ENCODE measurements at regions not wholly inside any gene's neighbourhood (a gene's known extent, or its start where the extent isn't known, plus 50 kb on each side); places are given as distances from the start of the nearest gene placed in this dataset.

- TF ChIP-seq, protein P1, sequence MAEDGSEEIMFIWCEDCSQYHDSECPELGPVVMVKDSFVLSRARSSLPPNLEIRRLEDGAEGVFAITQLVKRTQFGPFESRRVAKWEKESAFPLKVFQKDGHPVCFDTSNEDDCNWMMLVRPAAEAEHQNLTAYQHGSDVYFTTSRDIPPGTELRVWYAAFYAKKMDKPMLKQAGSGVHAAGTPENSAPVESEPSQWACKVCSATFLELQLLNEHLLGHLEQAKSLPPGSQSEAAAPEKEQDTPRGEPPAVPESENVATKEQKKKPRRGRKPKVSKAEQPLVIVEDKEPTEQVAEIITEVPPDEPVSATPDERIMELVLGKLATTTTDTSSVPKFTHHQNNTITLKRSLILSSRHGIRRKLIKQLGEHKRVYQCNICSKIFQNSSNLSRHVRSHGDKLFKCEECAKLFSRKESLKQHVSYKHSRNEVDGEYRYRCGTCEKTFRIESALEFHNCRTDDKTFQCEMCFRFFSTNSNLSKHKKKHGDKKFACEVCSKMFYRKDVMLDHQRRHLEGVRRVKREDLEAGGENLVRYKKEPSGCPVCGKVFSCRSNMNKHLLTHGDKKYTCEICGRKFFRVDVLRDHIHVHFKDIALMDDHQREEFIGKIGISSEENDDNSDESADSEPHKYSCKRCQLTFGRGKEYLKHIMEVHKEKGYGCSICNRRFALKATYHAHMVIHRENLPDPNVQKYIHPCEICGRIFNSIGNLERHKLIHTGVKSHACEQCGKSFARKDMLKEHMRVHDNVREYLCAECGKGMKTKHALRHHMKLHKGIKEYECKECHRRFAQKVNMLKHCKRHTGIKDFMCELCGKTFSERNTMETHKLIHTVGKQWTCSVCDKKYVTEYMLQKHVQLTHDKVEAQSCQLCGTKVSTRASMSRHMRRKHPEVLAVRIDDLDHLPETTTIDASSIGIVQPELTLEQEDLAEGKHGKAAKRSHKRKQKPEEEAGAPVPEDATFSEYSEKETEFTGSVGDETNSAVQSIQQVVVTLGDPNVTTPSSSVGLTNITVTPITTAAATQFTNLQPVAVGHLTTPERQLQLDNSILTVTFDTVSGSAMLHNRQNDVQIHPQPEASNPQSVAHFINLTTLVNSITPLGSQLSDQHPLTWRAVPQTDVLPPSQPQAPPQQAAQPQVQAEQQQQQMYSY (CRISPR knock-in tag; IDR thresholded peaks at IDR 0.05): no peak
These were observed 250.1 kb downstream of the GAS1 start (continued) for GRCh38 chr9:86697213-86697612.

DNA sequence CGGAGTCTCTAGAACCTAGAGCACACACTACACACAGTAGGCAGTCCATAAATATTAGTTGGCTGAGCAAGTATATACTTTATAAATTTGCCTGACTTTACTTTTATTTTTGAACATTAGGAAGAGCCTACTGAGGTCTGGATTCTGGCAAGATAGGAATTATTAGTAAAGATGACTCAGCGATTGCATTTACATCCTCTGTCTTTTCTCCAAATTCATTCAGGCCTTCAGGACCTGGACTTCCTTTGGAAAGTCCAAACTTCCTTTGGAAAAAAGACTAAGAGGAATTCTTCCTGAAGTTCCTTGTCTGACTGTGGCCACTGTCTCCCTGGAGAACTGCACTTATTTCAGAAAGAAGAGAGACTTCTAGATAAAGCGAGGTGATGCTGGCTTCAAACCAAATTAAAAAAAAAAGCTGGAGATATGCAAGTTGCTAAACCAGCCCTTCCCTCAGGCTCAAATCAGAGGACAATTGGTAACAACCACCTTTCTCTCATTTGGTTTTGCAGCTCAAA, 251.3 kb downstream of the GAS1 start:
- Histone ChIP-seq H3K9me3 (ENCODE audit: low read length) (no peaks in the 10 kb centered on the region), H3K27ac (ENCODE audit: extremely low read length, insufficient read depth, low read length) (no peak overlapping the region), H3K9ac (ENCODE audit: insufficient read depth, low read depth, low read length) (no peak overlapping the region), H3K27me3 (ENCODE audit: control insufficient read depth in 1 of 2, insufficient read depth in 2 of 2, low read length in 2 of 2) (no peaks in the 10 kb centered on the region; a peak in 1 of 5 replicates), H3K36me3 (replicated peaks in 1 of 2; ENCODE audit: control insufficient read depth in 1 of 2, insufficient read depth in 2 of 2, low read length in 2 of 2) (no peaks in the 10 kb centered on the region), H3K4me3 (replicated peaks in 1 of 3; ENCODE audit: insufficient read depth in 1 of 3, low read depth in 2 of 3, low read length in 3 of 3) (no peak overlapping the region), H3K79me2 (ENCODE audit: insufficient read depth, low read length) (no peaks in the 10 kb centered on the region), H2AFZ (ENCODE audit: low read length) (no peak overlapping the region), H3K4me1 (ENCODE audit: insufficient read depth, low read length) (no peaks in the 10 kb centered on the region), H3K4me2 (ENCODE audit: low read depth, low read length) (no peak overlapping the region), H4K20me1 (ENCODE audit: insufficient read depth, low read length) (no peaks in the 10 kb centered on the region)
- ChIA-PET POLR2A (no interaction called here), CTCF (ENCODE audit: low intra/inter-chr PET ratio, low total read pairs) (no interaction called here)
- in situ Hi-C loops (cut with HindIII; ENCODE audit: extremely low pct_ligation_motif_present, low pct_unique_long_range_greater_than_20kb) (no loop called here), intact Hi-C loops (cut with micrococcal nuclease; ENCODE audit: unreplicated experiment) (no loop called here)
- TF ChIP-seq, protein P2, sequence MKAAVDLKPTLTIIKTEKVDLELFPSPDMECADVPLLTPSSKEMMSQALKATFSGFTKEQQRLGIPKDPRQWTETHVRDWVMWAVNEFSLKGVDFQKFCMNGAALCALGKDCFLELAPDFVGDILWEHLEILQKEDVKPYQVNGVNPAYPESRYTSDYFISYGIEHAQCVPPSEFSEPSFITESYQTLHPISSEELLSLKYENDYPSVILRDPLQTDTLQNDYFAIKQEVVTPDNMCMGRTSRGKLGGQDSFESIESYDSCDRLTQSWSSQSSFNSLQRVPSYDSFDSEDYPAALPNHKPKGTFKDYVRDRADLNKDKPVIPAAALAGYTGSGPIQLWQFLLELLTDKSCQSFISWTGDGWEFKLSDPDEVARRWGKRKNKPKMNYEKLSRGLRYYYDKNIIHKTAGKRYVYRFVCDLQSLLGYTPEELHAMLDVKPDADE (CRISPR knock-in tag; IDR thresholded peaks at IDR 0.05): no peak
- no peak for TF ChIP-seq MAZ (IDR thresholded peaks at IDR 0.05; ENCODE audit: borderline replicate concordance, low read depth, low read length)
- no peak for TF ChIP-seq MAZ (CRISPR knock-in tag; IDR thresholded peaks at IDR 0.05; ENCODE audit: low read depth)
- no peak for TF ChIP-seq HOXA5 (CRISPR knock-in tag; IDR thresholded peaks at IDR 0.05)
- TF ChIP-seq ZNF331 (CRISPR knock-in tag; IDR thresholded peaks at IDR 0.05): no peak
- TF ChIP-seq HNRNPUL1 (IDR thresholded peaks at IDR 0.05; ENCODE audit: low read depth, low read length): no peak
- TF ChIP-seq ZNF10 (CRISPR knock-in tag; IDR thresholded peaks at IDR 0.05; ENCODE audit: borderline replicate concordance, low read depth): no peak
- TF ChIP-seq STAT6 (CRISPR knock-in tag; IDR thresholded peaks at IDR 0.05; ENCODE audit: borderline replicate concordance): no peak
- no peak for TF ChIP-seq ZNF609 (CRISPR knock-in tag; IDR thresholded peaks at IDR 0.05; ENCODE audit: borderline replicate concordance)
- BruUV-seq (replicated peaks): no TSS peak
- DNase-seq (ENCODE audit: low spot score) (no peak), ATAC-seq (no peak), FAIRE-seq (no peak)
- WGBS (ENCODE audit: low lambda C conversion rate): 3% methylated on average over 3 of the region's 3 CpGs

Data from HepG2 (cell line).